GM21447 (cell line): ENCODE measurements at regions not wholly inside any gene's neighbourhood (a gene's known extent, or its start where the extent isn't known, plus 50 kb on each side); places are given as distances from the start of the nearest gene placed in this dataset.
"Not testable (repeated sequence)": the region's sequence is repeated elsewhere in the genome, so short reads cannot be mapped to it uniquely, and the experiment has no call there.

Experiments used
- ATAC-seq: cut with Tn5 transposase; IDR thresholded peaks from one replicate; pipeline ENCODE4 v1.9.1; 2021; ENCODE audit not compliant: unreplicated experiment

- no peak for ATAC-seq
Measured at GRCh38 chr6:144392536-144392935, 107.4 kb downstream of the UTRN start.

- ATAC-seq = no peak
Measured at GRCh38 chr6:144394210-144394609, 109.1 kb downstream of the UTRN start.

GRCh38 chr6:144395014-144395413 lies 109.9 kb downstream of the UTRN start:
- ATAC-seq = no peak

GRCh38 chr6:144395826-144396225 lies 110.7 kb downstream of the UTRN start:
- no peak for ATAC-seq

GRCh38 chr6:144397141-144397540 lies 112.0 kb downstream of the UTRN start:
- no peak for ATAC-seq

- no peak for ATAC-seq
Measured at GRCh38 chr6:144400321-144400720, 115.2 kb downstream of the UTRN start.

GRCh38 chr6:144401736-144402733 lies 116.9 kb downstream of the UTRN start:
- no peak for ATAC-seq

GRCh38 chr6:144402750-144403149 lies 117.6 kb downstream of the UTRN start:
- ATAC-seq = no peak

- no peak for ATAC-seq
Measured at GRCh38 chr6:144405163-144405562, 120.0 kb downstream of the UTRN start.

- no peak for ATAC-seq
Measured at GRCh38 chr6:144406796-144407195, 121.7 kb downstream of the UTRN start.

- no peak for ATAC-seq
Measured at GRCh38 chr6:144408161-144408560, 123.0 kb downstream of the UTRN start.

- no peak for ATAC-seq
Measured at GRCh38 chr6:144410059-144410458, 124.9 kb downstream of the UTRN start.

GRCh38 chr6:144410574-144410973 lies 125.4 kb downstream of the UTRN start:
- ATAC-seq = not testable (repeated sequence)

- ATAC-seq = no peak
Measured at GRCh38 chr6:144411531-144412165, 126.5 kb downstream of the UTRN start.

GRCh38 chr6:144413418-144413817 lies 128.3 kb downstream of the UTRN start:
- no peak for ATAC-seq

GRCh38 chr6:144415014-144415413 lies 129.9 kb downstream of the UTRN start:
- ATAC-seq = no peak

- ATAC-seq = no peak
Measured at GRCh38 chr6:144415835-144416237, 130.7 kb downstream of the UTRN start.

- ATAC-seq = no peak
Measured at GRCh38 chr6:144416244-144416643, 131.1 kb downstream of the UTRN start.

GRCh38 chr6:144416773-144417172 lies 131.6 kb downstream of the UTRN start:
- no peak for ATAC-seq

GRCh38 chr6:144417681-144418080 lies 132.5 kb downstream of the UTRN start:
- no peak for ATAC-seq

GRCh38 chr6:144418959-144419545 lies 133.9 kb downstream of the UTRN start:
- ATAC-seq = no peak

GRCh38 chr6:144423167-144423566 lies 138.0 kb downstream of the UTRN start:
- no peak for ATAC-seq
